ENCODE measurements at regions not wholly inside any gene's neighbourhood (a gene's known extent, or its start where the extent isn't known, plus 50 kb on each side); places are given as distances from the start of the nearest gene placed in this dataset.
"Not testable (repeated sequence)": the region's sequence is repeated elsewhere in the genome, so short reads cannot be mapped to it uniquely, and the experiment has no call there.

DNA sequence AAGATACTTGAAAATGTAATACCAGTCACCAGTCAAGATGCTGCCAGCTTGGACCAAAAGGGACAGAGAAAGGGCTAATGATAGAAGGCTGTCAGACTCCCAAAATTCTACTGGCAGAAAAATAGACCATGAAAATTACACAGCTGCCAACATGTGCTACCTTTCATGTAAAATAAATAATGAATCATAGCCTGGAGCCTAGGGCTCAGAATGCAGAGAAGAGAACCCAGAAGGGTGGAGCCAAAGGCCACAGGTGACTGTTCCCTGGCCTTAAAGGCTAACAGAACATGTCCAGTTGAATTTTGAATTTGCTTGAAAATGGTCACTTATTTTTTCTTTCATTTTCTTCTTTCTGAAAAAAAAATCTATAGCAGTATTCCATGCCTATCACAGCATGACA, 1827.0 kb upstream of the MIR17HG start:
- Histone ChIP-seq H3K27me3 (ENCODE audit: control insufficient read depth in 1 of 2, insufficient read depth in 2 of 2, low read length in 2 of 2) (no peaks in the 10 kb centered on the region), H3K9me3 (ENCODE audit: control insufficient read depth in 1 of 2, low read length in 2 of 2) (no peaks in the 10 kb centered on the region), H3K9ac (ENCODE audit: low read depth in 1 of 2, low read length in 2 of 2) (no peak overlapping the region), H3K36me3 (ENCODE audit: control insufficient read depth in 1 of 2, insufficient read depth in 2 of 2, low read length in 2 of 2) (no peaks in the 10 kb centered on the region), H3K4me3 (ENCODE audit: low read depth in 1 of 2, low read length in 2 of 2) (no peak overlapping the region), H3K4me1 (ENCODE audit: control insufficient read depth in 1 of 2, insufficient read depth in 2 of 2, low read length in 2 of 2) (no peaks in the 10 kb centered on the region), H3K27ac (ENCODE audit: low read depth, low read length) (no peak overlapping the region)

DNA sequence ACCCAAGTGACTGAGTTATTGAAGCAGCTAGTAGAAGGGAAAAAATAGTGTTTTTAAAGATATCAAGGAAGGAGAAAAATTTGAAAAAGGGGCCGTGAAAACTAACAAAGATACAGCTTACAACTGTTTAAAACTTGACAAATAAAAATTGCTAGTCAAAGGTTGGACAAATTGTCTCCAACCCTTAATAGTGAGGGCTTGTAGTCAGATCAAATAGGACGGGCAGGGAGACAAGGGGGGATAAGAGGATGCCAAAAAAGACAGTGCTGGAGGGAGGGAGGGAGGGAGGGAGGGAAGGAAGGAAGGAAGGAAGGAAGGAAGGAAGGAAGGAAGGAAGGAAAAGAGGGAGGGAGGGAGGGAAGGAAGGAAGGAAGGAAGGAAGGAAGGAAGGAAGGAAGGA, 1825.8 kb upstream of the MIR17HG start:
- H3K27me3 ChIP-seq (ENCODE audit: control insufficient read depth in 1 of 2, insufficient read depth in 2 of 2, low read length in 2 of 2); H3K4me1 ChIP-seq (ENCODE audit: control insufficient read depth in 1 of 2, insufficient read depth in 2 of 2, low read length in 2 of 2): not testable (repeated sequence)

DNA sequence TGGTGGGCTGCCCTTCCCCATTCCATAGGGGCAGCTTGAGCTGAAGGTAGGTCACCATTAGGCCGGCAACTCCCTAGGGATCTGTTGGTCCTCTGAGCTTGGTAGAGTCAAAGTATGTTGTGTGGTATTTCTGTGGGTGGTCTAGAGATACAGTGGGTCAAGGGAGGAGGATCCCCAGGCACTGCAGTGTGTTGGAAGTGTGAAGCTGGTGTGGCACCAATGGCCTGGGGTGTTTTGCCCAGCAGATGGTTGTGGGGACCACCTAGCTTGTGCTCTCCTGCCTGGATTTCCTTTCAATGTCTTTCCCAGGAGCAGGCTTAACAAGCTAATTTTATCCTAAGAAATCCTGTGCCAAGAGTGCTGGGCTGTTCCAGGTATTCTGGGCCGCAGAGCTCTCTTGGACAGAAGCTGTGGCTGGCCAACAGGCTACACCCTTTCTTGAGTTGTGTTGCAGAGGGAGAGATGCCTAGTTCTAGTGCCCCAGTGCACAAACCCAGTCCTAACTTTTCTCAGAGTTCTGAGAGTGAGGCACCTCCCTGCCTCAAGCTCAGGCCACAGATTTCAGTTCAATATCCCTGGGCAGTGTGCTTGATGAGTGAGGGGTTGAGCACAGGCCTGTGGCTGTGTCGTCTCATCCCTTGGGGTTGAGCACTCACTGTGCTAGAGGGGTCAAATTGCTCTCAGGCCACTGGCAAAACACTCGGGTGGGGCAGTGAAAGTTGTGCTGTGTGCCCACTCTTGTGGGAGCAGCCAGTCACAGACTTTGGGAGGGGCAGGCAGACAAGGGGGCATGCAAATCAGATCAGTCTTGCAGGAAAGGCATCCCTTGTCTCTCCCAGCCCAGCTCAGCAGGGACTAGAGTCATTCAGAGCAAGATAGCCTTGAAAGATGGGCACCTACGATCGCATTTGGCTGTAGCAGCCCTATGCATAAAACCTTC, 1806.1 kb upstream of the MIR17HG start:
- Histone ChIP-seq H3K9ac (ENCODE audit: low read depth in 1 of 2, low read length in 2 of 2) (no peak overlapping the region), H3K4me1 (ENCODE audit: control insufficient read depth in 1 of 2, insufficient read depth in 2 of 2, low read length in 2 of 2) (no peaks in the 10 kb centered on the region), H3K9me3 (ENCODE audit: control insufficient read depth in 1 of 2, low read length in 2 of 2) (peaks cover 0 to 16% of the 10 kb centered on the region in 2 donors), H3K4me3 (ENCODE audit: low read depth in 1 of 2, low read length in 2 of 2) (no peak overlapping the region), H3K27ac (ENCODE audit: low read depth, low read length) (no peak overlapping the region), H3K36me3 (ENCODE audit: control insufficient read depth in 1 of 2, insufficient read depth in 2 of 2, low read length in 2 of 2) (no peaks in the 10 kb centered on the region), H3K27me3 (ENCODE audit: control insufficient read depth in 1 of 2, insufficient read depth in 2 of 2, low read length in 2 of 2) (no peaks in the 10 kb centered on the region)

More for the DNA sequence above, 1825.8 kb upstream of the MIR17HG start:
- H3K27ac ChIP-seq (ENCODE audit: low read depth, low read length); H3K36me3 ChIP-seq (ENCODE audit: control insufficient read depth in 1 of 2, insufficient read depth in 2 of 2, low read length in 2 of 2); H3K9me3 ChIP-seq (ENCODE audit: control insufficient read depth in 1 of 2, low read length in 2 of 2); H3K4me3 ChIP-seq (ENCODE audit: low read depth in 1 of 2, low read length in 2 of 2); H3K9ac ChIP-seq (ENCODE audit: low read depth in 1 of 2, low read length in 2 of 2): not testable (repeated sequence)

DNA sequence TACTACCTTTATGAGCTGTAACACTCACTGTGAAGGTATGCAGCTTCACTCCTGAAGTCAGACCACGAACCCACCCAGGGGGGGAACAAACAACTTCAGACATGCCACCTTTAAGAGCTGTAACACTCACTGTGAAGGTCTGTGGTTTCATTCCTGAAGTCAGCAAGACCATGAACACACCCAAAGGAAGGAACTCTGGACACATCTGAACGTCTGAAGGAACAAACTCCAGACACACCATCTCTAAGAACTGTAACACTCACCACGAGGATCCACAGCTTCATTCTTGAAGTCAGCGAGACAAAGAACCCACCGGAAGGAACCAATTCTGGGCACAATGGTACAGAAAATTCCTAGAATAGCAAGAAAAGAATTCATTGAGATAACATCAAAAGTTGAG, 1796.5 kb upstream of the MIR17HG start:
- Histone ChIP-seq H3K9ac (ENCODE audit: low read depth in 1 of 2, low read length in 2 of 2) (no peak overlapping the region), H3K36me3 (ENCODE audit: control insufficient read depth in 1 of 2, insufficient read depth in 2 of 2, low read length in 2 of 2) (no peaks in the 10 kb centered on the region), H3K27me3 (ENCODE audit: control insufficient read depth in 1 of 2, insufficient read depth in 2 of 2, low read length in 2 of 2) (no peaks in the 10 kb centered on the region), H3K4me3 (ENCODE audit: low read depth in 1 of 2, low read length in 2 of 2) (no peak overlapping the region), H3K9me3 (ENCODE audit: control insufficient read depth in 1 of 2, low read length in 2 of 2) (no peaks in the 10 kb centered on the region), H3K27ac (ENCODE audit: low read depth, low read length) (no peak overlapping the region), H3K4me1 (ENCODE audit: control insufficient read depth in 1 of 2, insufficient read depth in 2 of 2, low read length in 2 of 2) (no peaks in the 10 kb centered on the region)

DNA sequence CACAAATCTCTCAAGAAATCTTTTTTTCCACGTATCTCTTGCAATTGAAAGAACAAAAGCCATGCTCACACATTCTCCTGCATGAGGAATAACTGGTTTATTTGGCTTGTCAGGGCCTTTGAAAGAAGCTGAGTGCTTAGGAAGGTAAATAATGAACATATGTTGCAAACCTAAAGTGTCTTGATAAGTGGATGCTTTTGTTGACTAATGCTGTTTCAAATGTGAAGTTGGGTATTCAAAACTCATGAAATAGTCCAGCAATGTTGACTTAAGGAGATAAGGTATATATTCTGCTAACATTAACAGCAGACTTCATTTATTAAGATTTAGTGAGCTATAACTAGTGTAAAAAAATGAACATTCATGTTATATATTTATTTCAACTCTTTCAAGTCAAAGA, 1792.7 kb upstream of the MIR17HG start:
- H3K4me3 ChIP-seq (ENCODE audit: low read depth in 1 of 2, low read length in 2 of 2) = no peak overlapping the region
- H3K27ac ChIP-seq (ENCODE audit: low read depth, low read length) = no peak overlapping the region
- no peak overlapping the region for H3K9ac ChIP-seq (ENCODE audit: low read depth in 1 of 2, low read length in 2 of 2)
- no peaks in the 10 kb centered on the region for H3K27me3 ChIP-seq (ENCODE audit: control insufficient read depth in 1 of 2, insufficient read depth in 2 of 2, low read length in 2 of 2)
- no peaks in the 10 kb centered on the region for H3K9me3 ChIP-seq (ENCODE audit: control insufficient read depth in 1 of 2, low read length in 2 of 2)
- H3K36me3 ChIP-seq (ENCODE audit: control insufficient read depth in 1 of 2, insufficient read depth in 2 of 2, low read length in 2 of 2) = no peaks in the 10 kb centered on the region
- no peaks in the 10 kb centered on the region for H3K4me1 ChIP-seq (ENCODE audit: control insufficient read depth in 1 of 2, insufficient read depth in 2 of 2, low read length in 2 of 2)

DNA sequence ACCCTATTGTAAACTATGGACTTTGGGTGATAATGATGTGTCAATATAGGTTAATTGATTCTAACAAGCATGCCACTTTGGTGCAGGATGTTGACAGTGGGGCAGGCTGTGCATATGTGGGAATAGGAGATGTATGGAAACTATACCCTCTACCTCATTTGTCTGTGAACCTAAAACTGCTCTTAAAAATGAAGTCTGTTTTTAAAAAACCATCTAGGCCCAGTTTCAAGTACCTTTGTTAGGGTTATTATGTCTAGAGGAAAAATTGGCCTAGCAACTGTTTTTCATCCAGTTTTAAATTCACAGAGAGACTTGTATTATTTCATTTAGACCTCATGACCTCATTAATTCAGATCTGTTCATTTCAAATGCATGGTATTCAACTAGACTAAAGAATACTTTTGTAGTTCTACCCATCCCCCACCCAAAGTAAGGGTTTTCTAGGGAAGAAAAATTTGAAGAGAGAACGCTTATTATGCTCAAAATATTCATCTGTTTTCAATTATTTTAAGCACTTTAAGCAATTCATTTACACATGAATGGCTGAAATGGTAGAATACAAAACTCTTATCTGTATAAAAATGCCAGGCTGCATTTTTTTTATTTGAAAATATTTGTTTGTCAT, 1781.9 kb upstream of the MIR17HG start:
- Histone ChIP-seq H3K36me3 (ENCODE audit: control insufficient read depth in 1 of 2, insufficient read depth in 2 of 2, low read length in 2 of 2) (no peaks in the 10 kb centered on the region), H3K4me1 (ENCODE audit: control insufficient read depth in 1 of 2, insufficient read depth in 2 of 2, low read length in 2 of 2) (no peaks in the 10 kb centered on the region), H3K27ac (ENCODE audit: low read depth, low read length) (no peak overlapping the region), H3K27me3 (ENCODE audit: control insufficient read depth in 1 of 2, insufficient read depth in 2 of 2, low read length in 2 of 2) (no peaks in the 10 kb centered on the region), H3K4me3 (ENCODE audit: low read depth in 1 of 2, low read length in 2 of 2) (no peak overlapping the region), H3K9me3 (ENCODE audit: control insufficient read depth in 1 of 2, low read length in 2 of 2) (peaks cover 0 to 7% of the 10 kb centered on the region in 2 donors), H3K9ac (ENCODE audit: low read depth in 1 of 2, low read length in 2 of 2) (no peak overlapping the region)

DNA sequence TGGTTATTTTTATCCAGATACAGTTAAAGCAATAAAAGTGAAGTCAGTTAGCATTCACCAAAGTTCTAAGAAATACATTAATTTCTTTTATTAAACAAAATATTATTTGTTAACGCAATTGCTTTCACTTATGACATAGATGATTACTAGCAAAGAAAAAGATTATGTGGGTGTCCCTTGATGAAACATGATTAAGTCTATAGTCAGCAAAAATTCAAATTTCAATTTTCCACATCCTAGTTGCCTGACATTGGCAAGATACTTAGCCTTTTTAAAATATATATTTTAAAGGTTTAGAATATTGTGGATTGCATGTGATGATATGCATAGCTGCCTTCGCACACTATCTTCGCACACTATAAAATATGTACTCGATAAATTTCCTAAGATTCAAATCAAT, 1780.5 kb upstream of the MIR17HG start:
- Histone ChIP-seq H3K4me1 (ENCODE audit: control insufficient read depth in 1 of 2, insufficient read depth in 2 of 2, low read length in 2 of 2) (no peaks in the 10 kb centered on the region), H3K4me3 (ENCODE audit: low read depth in 1 of 2, low read length in 2 of 2) (no peak overlapping the region), H3K27me3 (ENCODE audit: control insufficient read depth in 1 of 2, insufficient read depth in 2 of 2, low read length in 2 of 2) (no peaks in the 10 kb centered on the region), H3K36me3 (ENCODE audit: control insufficient read depth in 1 of 2, insufficient read depth in 2 of 2, low read length in 2 of 2) (no peaks in the 10 kb centered on the region), H3K9me3 (ENCODE audit: control insufficient read depth in 1 of 2, low read length in 2 of 2) (peaks cover 0 to 7% of the 10 kb centered on the region in 2 donors), H3K27ac (ENCODE audit: low read depth, low read length) (no peak overlapping the region), H3K9ac (ENCODE audit: low read depth in 1 of 2, low read length in 2 of 2) (no peak overlapping the region)

DNA sequence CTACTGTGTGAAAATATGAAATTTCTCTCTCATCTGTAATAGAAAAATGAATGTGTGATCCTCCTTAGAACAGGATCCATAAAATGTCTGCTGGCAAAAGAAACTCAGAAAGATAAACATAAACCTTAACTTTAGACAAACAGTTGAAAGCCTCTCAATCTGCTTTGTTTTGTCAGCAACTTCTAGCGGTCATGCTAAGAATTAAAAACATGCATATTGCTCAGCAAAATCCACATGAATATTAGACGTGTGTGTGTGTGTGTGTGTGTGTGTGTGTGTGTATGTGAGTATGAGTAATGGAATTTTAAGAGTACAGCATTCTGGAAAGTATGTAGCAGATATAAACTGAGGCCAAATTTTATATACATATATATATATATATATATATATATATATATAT, 1779.2 kb upstream of the MIR17HG start:
- H3K9me3 ChIP-seq (ENCODE audit: control insufficient read depth in 1 of 2, low read length in 2 of 2) = peaks cover 3 to 8% of the 10 kb centered on the region in 2 donors
- H3K36me3 ChIP-seq (ENCODE audit: control insufficient read depth in 1 of 2, insufficient read depth in 2 of 2, low read length in 2 of 2) = no peaks in the 10 kb centered on the region
- H3K4me1 ChIP-seq (ENCODE audit: control insufficient read depth in 1 of 2, insufficient read depth in 2 of 2, low read length in 2 of 2) = no peaks in the 10 kb centered on the region
- H3K27ac ChIP-seq (ENCODE audit: low read depth, low read length) = no peak overlapping the region
- no peak overlapping the region for H3K4me3 ChIP-seq (ENCODE audit: low read depth in 1 of 2, low read length in 2 of 2)
- H3K27me3 ChIP-seq (ENCODE audit: control insufficient read depth in 1 of 2, insufficient read depth in 2 of 2, low read length in 2 of 2) = no peaks in the 10 kb centered on the region
- no peak overlapping the region for H3K9ac ChIP-seq (ENCODE audit: low read depth in 1 of 2, low read length in 2 of 2)

DNA sequence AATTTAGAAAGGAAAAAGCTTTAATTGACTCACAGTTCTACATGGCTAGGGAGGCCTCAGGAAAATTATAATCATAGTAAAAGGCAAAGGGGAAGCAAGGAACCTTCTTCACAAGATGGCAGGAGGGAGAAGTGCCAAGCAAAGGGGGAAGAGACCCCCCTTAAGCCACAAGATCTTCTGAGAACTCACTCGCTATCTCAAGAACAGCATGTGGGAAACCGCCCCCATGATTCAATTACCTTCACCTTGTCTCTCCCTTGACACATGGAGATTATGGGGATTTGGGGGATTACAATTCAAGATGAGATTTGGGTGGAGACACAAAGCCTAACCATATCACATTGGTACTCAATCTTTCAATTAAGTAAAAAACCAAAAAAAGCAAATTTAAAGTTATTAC, 1778.7 kb upstream of the MIR17HG start:
- Histone ChIP-seq H3K27ac (ENCODE audit: low read depth, low read length) (no peak overlapping the region), H3K36me3 (ENCODE audit: control insufficient read depth in 1 of 2, insufficient read depth in 2 of 2, low read length in 2 of 2) (no peaks in the 10 kb centered on the region), H3K4me3 (ENCODE audit: low read depth in 1 of 2, low read length in 2 of 2) (no peak overlapping the region), H3K4me1 (ENCODE audit: control insufficient read depth in 1 of 2, insufficient read depth in 2 of 2, low read length in 2 of 2) (no peaks in the 10 kb centered on the region), H3K27me3 (ENCODE audit: control insufficient read depth in 1 of 2, insufficient read depth in 2 of 2, low read length in 2 of 2) (no peaks in the 10 kb centered on the region), H3K9ac (ENCODE audit: low read depth in 1 of 2, low read length in 2 of 2) (no peak overlapping the region), H3K9me3 (ENCODE audit: control insufficient read depth in 1 of 2, low read length in 2 of 2) (peaks cover 0 to 8% of the 10 kb centered on the region in 2 donors)

DNA sequence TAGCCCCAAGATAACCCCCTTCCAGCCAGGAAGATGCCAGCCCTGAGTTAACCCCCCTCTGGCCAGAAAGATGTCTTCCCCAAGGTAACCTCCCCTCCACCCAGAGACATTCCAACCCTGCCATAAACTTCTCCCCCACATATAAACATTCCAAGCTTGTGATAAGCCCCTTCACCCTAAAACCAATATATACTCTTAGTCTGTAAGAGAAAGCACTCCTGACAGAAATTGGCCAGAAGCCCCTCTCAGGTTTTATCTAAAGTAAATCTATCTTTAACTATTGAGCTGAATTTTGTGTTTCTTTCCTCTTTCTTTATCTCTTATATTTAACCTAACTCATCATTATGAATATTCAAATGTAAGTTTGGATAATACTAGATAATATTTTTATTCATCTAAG, 1775.8 kb upstream of the MIR17HG start:
- no peak overlapping the region for H3K4me3 ChIP-seq (ENCODE audit: low read depth in 1 of 2, low read length in 2 of 2)
- peaks cover 0 to 9% of the 10 kb centered on the region in 2 donors for H3K9me3 ChIP-seq (ENCODE audit: control insufficient read depth in 1 of 2, low read length in 2 of 2)
- H3K9ac ChIP-seq (ENCODE audit: low read depth in 1 of 2, low read length in 2 of 2) = no peak overlapping the region
- no peak overlapping the region for H3K27ac ChIP-seq (ENCODE audit: low read depth, low read length)
- H3K4me1 ChIP-seq (ENCODE audit: control insufficient read depth in 1 of 2, insufficient read depth in 2 of 2, low read length in 2 of 2) = no peaks in the 10 kb centered on the region
- H3K36me3 ChIP-seq (ENCODE audit: control insufficient read depth in 1 of 2, insufficient read depth in 2 of 2, low read length in 2 of 2) = no peaks in the 10 kb centered on the region
- no peaks in the 10 kb centered on the region for H3K27me3 ChIP-seq (ENCODE audit: control insufficient read depth in 1 of 2, insufficient read depth in 2 of 2, low read length in 2 of 2)
